K562 (cell line): ENCODE measurements at regions not wholly inside any gene's neighbourhood (a gene's known extent, or its start where the extent isn't known, plus 50 kb on each side); places are given as distances from the start of the nearest gene placed in this dataset.

Experiments used
- ATAC-seq: fragments of 200-7000 bp; cut with Tn5 transposase; 3 replicates; pipeline ENCODE4 v1.9.1; 2020; ENCODE audit warnings: moderate library complexity
- BruUV-seq: library from RNA; stranded (reverse); fragments of 400-500 nt; replicated peaks from 2 replicates; lab custom pipeline; 2021; lab: Mats Ljungman, UMichigan
- CTCF ChIA-PET: fragments of 300-600 bp; formaldehyde crosslinking; extraction: SDS; loops from one replicate; lab custom pipeline; 2021; ENCODE audit warnings: low intra/inter-chr PET ratio; lab: Yijun Ruan, JAX
- POLR2A ChIA-PET: fragments of 300-600, 350-650 bp; sonication (Branson Sonifier 250); formaldehyde crosslinking; extraction: SDS; loops from one replicate; lab custom pipeline; 2021; ENCODE audit warnings: antibody characterized with exemption, inconsistent platforms; lab: Yijun Ruan, JAX
- DNase-seq, 4 experiments: peaks; one replicate each; pipeline versions ENCODE4 v3.0.0 to v3.0.0-alpha.2; 2011 to 2018; ENCODE audit warnings: low spot score in 3 of 4, mixed read lengths in 3 of 4; ENCODE audit errors: extremely low read depth in 1 of 4
- FAIRE-seq: peaks from 2 replicates; lab custom pipeline; 2011; peaks lifted over from hg19 to GRCh38; lab: Jason Lieb, UNC
- H2AFZ ChIP-seq: 2 replicates; pipeline ENCODE4 v1.6.0; 2011; ENCODE audit warnings: low read depth, low read length, control low read depth, inconsistent platforms
- H3K27ac ChIP-seq: fragments of 200-600 bp; 3 replicates; pipeline ENCODE4 v1.8.0; 2011; ENCODE audit warnings: low read depth, mild to moderate bottlenecking, control low read depth, inconsistent platforms, low read length, moderate library complexity, mixed read lengths; ENCODE audit errors: extremely low read depth
- H3K27me3 ChIP-seq, 2 experiments: fragments of 300-600 bp in 1 of 2; 2 replicates in 1 of 2; 3 replicates in 1 of 2; pipeline versions ENCODE4 v1.6.0 to v1.8.0; 2011; ENCODE audit warnings: inconsistent platforms in 2 of 2, low read length in 2 of 2, mild to moderate bottlenecking in 1 of 2, mixed read lengths in 1 of 2, moderate library complexity in 1 of 2; ENCODE audit not compliant: control insufficient read depth in 2 of 2, insufficient read depth in 2 of 2
- H3K36me3 ChIP-seq: fragments of 300-600 bp; 3 replicates; pipeline ENCODE4 v1.8.0; 2011; ENCODE audit warnings: mild to moderate bottlenecking, low read length, inconsistent platforms; ENCODE audit not compliant: control insufficient read depth, insufficient read depth
- H3K4me1 ChIP-seq, 2 experiments: fragments of 200-600 bp in 1 of 2; replicated peaks in 1 of 2; 2 replicates in 1 of 2; 3 replicates in 1 of 2; pipeline versions ENCODE4 v1.5.1 to v1.8.0; 2011; ENCODE audit warnings: inconsistent platforms in 2 of 2, low read length in 2 of 2, mild to moderate bottlenecking in 1 of 2, mixed read lengths in 1 of 2, moderate library complexity in 1 of 2; ENCODE audit not compliant: control insufficient read depth in 2 of 2, insufficient read depth in 2 of 2
- H3K4me2 ChIP-seq: 2 replicates; pipeline ENCODE4 v1.6.1; 2011; ENCODE audit warnings: low read length, control low read depth, inconsistent platforms, mixed read lengths; ENCODE audit not compliant: insufficient read depth
- H3K4me3 ChIP-seq: fragments of 200-600 bp; sonication (generic), shearing (Covaris generic); 2 replicates; pipeline ENCODE4 v1.5.1; 2016; ENCODE audit warnings: control low read depth, inconsistent platforms
- H3K79me2 ChIP-seq: fragments of 200-600 bp; 3 replicates; pipeline ENCODE4 v1.8.0; 2011; ENCODE audit warnings: low read length, inconsistent platforms; ENCODE audit not compliant: control insufficient read depth, insufficient read depth
- H3K9ac ChIP-seq, 2 experiments: 2 replicates each; pipeline versions ENCODE4 v1.6.0 to v1.6.1; 2011; ENCODE audit warnings: low read depth in 2 of 2, low read length in 2 of 2, control low read depth in 1 of 2, inconsistent platforms in 1 of 2, mild to moderate bottlenecking in 1 of 2, mixed read lengths in 1 of 2; ENCODE audit not compliant: insufficient read depth in 1 of 2
- H3K9me1 ChIP-seq: one replicate; pipeline ENCODE4 v1.6.0; 2011; ENCODE audit warnings: inconsistent platforms, mild to moderate bottlenecking, low read length, moderate library complexity; ENCODE audit not compliant: control insufficient read depth, insufficient read depth
- H3K9me3 ChIP-seq: replicated peaks from 2 replicates; pipeline ENCODE4 v1.5.1; 2011; ENCODE audit warnings: low read depth, low read length, inconsistent platforms; ENCODE audit not compliant: control insufficient read depth, insufficient read depth
- H4K20me1 ChIP-seq: replicated peaks from 2 replicates; pipeline ENCODE4 v1.6.1; 2011; ENCODE audit warnings: low read length, inconsistent platforms, mixed read lengths; ENCODE audit not compliant: control insufficient read depth, insufficient read depth
- DACH1 ChIP-seq: fragments of 450-650 bp; IDR thresholded peaks from 2 replicates; pipeline ENCODE4 v1.6.1; 2018; ENCODE audit not compliant: partially characterized antibody
- NR2C2 ChIP-seq, 2 experiments: fragments of 200-800 bp in 1 of 2; sonication (Bioruptor generic) in 1 of 2; sonication (generic) in 1 of 2; formaldehyde crosslinking in 1 of 2; IDR thresholded peaks; 2 replicates each; pipeline versions ENCODE4 v1.6.1 to v1.8.0; 2016 to 2022; ENCODE audit warnings: mild to moderate bottlenecking in 1 of 2, missing compliant biosample characterization in 1 of 2, missing genetic modification characterization in 1 of 2, missing genetic modification reagents in 1 of 2
- POLR3A ChIP-seq: IDR thresholded peaks from 2 replicates; pipeline ENCODE4 v1.6.1; 2011; ENCODE audit warnings: borderline replicate concordance, mild to moderate bottlenecking, moderate library complexity; ENCODE audit not compliant: insufficient read length, insufficient read depth; ENCODE audit errors: extremely low read depth
- POU5F1 ChIP-seq: fragments of 150-350 bp; IDR thresholded peaks from 2 replicates; pipeline ENCODE4 v1.6.1; 2014; ENCODE audit warnings: borderline replicate concordance, low read length, low read depth, mild to moderate bottlenecking; ENCODE audit not compliant: partially characterized antibody
- SAFB2 ChIP-seq: fragments of 200-400 bp; formaldehyde crosslinking; IDR thresholded peaks from 2 replicates; pipeline ENCODE4 v1.6.1; 2018; ENCODE audit warnings: borderline replicate concordance, low read length, low read depth, moderate library complexity; ENCODE audit not compliant: severe bottlenecking
- ZNF239 ChIP-seq: fragments of 250-450 bp; sonication (Bioruptor Pico); IDR thresholded peaks from 2 replicates; pipeline ENCODE4 v1.4.0; 2020; ENCODE audit warnings: mild to moderate bottlenecking
- WGBS: fragments of 100-300 bp; shearing (Covaris generic); methylation state at CpG from one replicate; pipeline ENCODE4 v1.1.6; 2016; ENCODE audit warnings: low coverage, mixed read lengths; ENCODE audit not compliant: insufficient coverage; ENCODE audit errors: missing lambda C conversion rate; 5-methylcytosine and 5-hydroxymethylcytosine counted together
- in situ Hi-C: fragments of 300-500 bp; cut with MboI; formaldehyde crosslinking; loops from 4 replicates; pipeline ENCODE4 v1.15.0; 2018; ENCODE audit warnings: inconsistent platforms, mixed read lengths
- intact Hi-C: fragments of 100-400 bp; cut with micrococcal nuclease; formaldehyde crosslinking; loops from 2 replicates; pipeline ENCODE4 v1.14.2; 2022
- TF ChIP-seq, protein P1 (sequence below): fragments of 250-450 bp; sonication (Bioruptor Pico); IDR thresholded peaks from 2 replicates; pipeline ENCODE4 v1.8.0; 2021; ENCODE audit warnings: moderate library complexity, mild to moderate bottlenecking, inconsistent platforms
- TF ChIP-seq, protein P2 (sequence below): fragments of 250-450 bp; sonication (Bioruptor Pico); IDR thresholded peaks from 2 replicates; pipeline ENCODE4 v1.8.0; 2022; ENCODE audit warnings: moderate library complexity, mild to moderate bottlenecking, inconsistent platforms
- TF ChIP-seq, protein P3 (sequence below), 2 experiments: fragments of 450-650 bp; formaldehyde crosslinking in 1 of 2; IDR thresholded peaks; 2 replicates each; pipeline versions ENCODE4 v1.4.0 to v1.6.1; 2014 to 2020; ENCODE audit warnings: mild to moderate bottlenecking in 2 of 2, borderline replicate concordance in 1 of 2, low read depth in 1 of 2
- TF ChIP-seq, protein P4 (sequence below): fragments of 250-450 bp; sonication (Bioruptor Pico); IDR thresholded peaks from 2 replicates; pipeline ENCODE4 v1.4.0; 2020; ENCODE audit warnings: mild to moderate bottlenecking

DNA sequence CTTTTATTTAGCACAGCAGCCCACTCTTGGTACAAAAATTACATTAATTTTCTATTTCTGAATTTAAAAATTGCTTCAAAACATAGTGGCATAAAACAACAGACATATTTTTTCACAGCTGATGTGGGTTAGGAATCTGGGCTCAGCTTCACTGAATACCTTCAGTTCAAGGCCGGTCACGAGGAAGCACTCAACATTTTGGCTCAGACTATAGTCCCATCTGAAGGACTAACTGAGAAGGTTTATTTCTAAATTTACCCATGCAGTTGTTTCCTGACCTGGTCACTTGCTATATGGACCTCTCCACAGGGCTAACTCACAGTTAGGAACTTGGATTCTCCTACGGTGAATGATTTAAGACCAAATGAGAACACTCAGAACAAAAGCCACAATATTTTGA lies 1230.2 kb upstream of the ADGRL3 start:
- WGBS = 2% methylated on average over 3 of the region's 3 CpGs
- Histone ChIP-seq H3K79me2 (no peaks in the 10 kb centered on the region), H2AFZ (no peak overlapping the region), H3K4me3 (no peak overlapping the region), H3K9me1 (no peaks in the 10 kb centered on the region), H4K20me1 (no peaks in the 10 kb centered on the region), H3K27me3 (no peaks in the 10 kb centered on the region), H3K9me3 (no peaks in the 10 kb centered on the region), H3K4me1 (no peaks in the 10 kb centered on the region), H3K4me2 (no peak overlapping the region), H3K9ac (no peak overlapping the region), H3K27ac (no peak overlapping the region), H3K36me3 (no peaks in the 10 kb centered on the region)
- POLR2A ChIA-PET = no interaction called here
- BruUV-seq = no TSS peak
- no peak for FAIRE-seq
- intact Hi-C loops = no loop called here
- no peak for ATAC-seq
- in situ Hi-C loops = no loop called here
- TF ChIP-seq, protein P1, sequence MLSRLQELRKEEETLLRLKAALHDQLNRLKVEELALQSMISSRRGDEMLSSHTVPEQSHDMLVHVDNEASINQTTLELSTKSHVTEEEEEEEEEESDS (CRISPR knock-in tag) = no peak
- TF ChIP-seq, protein P2, sequence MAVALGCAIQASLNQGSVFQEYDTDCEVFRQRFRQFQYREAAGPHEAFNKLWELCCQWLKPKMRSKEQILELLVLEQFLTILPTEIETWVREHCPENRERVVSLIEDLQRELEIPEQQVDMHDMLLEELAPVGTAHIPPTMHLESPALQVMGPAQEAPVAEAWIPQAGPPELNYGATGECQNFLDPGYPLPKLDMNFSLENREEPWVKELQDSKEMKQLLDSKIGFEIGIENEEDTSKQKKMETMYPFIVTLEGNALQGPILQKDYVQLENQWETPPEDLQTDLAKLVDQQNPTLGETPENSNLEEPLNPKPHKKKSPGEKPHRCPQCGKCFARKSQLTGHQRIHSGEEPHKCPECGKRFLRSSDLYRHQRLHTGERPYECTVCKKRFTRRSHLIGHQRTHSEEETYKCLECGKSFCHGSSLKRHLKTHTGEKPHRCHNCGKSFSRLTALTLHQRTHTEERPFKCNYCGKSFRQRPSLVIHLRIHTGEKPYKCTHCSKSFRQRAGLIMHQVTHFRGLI = no peak
- TF ChIP-seq, protein P3, sequence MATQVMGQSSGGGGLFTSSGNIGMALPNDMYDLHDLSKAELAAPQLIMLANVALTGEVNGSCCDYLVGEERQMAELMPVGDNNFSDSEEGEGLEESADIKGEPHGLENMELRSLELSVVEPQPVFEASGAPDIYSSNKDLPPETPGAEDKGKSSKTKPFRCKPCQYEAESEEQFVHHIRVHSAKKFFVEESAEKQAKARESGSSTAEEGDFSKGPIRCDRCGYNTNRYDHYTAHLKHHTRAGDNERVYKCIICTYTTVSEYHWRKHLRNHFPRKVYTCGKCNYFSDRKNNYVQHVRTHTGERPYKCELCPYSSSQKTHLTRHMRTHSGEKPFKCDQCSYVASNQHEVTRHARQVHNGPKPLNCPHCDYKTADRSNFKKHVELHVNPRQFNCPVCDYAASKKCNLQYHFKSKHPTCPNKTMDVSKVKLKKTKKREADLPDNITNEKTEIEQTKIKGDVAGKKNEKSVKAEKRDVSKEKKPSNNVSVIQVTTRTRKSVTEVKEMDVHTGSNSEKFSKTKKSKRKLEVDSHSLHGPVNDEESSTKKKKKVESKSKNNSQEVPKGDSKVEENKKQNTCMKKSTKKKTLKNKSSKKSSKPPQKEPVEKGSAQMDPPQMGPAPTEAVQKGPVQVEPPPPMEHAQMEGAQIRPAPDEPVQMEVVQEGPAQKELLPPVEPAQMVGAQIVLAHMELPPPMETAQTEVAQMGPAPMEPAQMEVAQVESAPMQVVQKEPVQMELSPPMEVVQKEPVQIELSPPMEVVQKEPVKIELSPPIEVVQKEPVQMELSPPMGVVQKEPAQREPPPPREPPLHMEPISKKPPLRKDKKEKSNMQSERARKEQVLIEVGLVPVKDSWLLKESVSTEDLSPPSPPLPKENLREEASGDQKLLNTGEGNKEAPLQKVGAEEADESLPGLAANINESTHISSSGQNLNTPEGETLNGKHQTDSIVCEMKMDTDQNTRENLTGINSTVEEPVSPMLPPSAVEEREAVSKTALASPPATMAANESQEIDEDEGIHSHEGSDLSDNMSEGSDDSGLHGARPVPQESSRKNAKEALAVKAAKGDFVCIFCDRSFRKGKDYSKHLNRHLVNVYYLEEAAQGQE (IDR thresholded peaks at IDR 0.05; ENCODE audit: borderline replicate concordance) = no peak
- TF ChIP-seq, protein P3 (CRISPR knock-in tag; IDR thresholded peaks at IDR 0.05; ENCODE audit: low read depth) = no peak
- TF ChIP-seq ZNF239 (CRISPR knock-in tag) (no peak), SAFB2 (no peak), POLR3A (no peak), DACH1 (no peak), NR2C2 (CRISPR knock-in tag; IDR thresholded peaks at IDR 0.05) (no peak), NR2C2 (tag; IDR thresholded peaks at IDR 0.05) (no peak), POU5F1 (no peak)
- TF ChIP-seq, protein P4, sequence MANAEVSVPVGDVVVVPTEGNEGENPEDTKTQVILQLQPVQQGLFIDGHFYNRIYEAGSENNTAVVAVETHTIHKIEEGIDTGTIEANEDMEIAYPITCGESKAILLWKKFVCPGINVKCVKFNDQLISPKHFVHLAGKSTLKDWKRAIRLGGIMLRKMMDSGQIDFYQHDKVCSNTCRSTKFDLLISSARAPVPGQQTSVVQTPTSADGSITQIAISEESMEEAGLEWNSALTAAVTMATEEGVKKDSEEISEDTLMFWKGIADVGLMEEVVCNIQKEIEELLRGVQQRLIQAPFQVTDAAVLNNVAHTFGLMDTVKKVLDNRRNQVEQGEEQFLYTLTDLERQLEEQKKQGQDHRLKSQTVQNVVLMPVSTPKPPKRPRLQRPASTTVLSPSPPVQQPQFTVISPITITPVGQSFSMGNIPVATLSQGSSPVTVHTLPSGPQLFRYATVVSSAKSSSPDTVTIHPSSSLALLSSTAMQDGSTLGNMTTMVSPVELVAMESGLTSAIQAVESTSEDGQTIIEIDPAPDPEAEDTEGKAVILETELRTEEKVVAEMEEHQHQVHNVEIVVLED (CRISPR knock-in tag) = no peak
- DNase-seq = no peak
- CTCF ChIA-PET = no interaction called here
